ENCODE measurements at regions not wholly inside any gene's neighbourhood (a gene's known extent, or its start where the extent isn't known, plus 50 kb on each side); places are given as distances from the start of the nearest gene placed in this dataset.

DNA sequence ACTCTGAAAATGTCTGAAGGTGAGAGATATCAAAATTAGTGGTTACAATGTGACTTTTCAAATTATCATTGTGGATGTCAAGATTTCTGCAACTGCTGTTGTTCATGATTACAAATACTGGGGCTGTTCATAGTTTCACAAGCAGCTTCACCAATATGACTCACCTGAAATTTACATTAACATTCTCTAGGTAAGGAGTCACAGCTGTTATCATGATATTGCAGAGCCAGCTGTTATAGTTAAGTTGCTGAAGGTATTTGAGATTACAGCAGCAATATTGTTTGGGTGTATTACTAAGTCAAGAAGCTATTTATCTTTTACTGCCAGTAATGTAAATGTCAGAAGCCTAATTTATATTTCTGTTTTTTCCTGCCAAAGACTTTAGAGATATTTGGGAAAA, 140.0 kb downstream of the MC4R start:
- TF ChIP-seq, protein P1, sequence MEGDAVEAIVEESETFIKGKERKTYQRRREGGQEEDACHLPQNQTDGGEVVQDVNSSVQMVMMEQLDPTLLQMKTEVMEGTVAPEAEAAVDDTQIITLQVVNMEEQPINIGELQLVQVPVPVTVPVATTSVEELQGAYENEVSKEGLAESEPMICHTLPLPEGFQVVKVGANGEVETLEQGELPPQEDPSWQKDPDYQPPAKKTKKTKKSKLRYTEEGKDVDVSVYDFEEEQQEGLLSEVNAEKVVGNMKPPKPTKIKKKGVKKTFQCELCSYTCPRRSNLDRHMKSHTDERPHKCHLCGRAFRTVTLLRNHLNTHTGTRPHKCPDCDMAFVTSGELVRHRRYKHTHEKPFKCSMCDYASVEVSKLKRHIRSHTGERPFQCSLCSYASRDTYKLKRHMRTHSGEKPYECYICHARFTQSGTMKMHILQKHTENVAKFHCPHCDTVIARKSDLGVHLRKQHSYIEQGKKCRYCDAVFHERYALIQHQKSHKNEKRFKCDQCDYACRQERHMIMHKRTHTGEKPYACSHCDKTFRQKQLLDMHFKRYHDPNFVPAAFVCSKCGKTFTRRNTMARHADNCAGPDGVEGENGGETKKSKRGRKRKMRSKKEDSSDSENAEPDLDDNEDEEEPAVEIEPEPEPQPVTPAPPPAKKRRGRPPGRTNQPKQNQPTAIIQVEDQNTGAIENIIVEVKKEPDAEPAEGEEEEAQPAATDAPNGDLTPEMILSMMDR (conservative IDR thresholded peaks at IDR 0.05 in 1 of 2, IDR thresholded peaks at IDR 0.05 in 1 of 2; ENCODE audit: extremely low read depth in 1 of 2, insufficient read depth in 1 of 2, low read depth in 1 of 2, low read length in 2 of 2): no peak
- TF ChIP-seq EZH2 (IDR thresholded peaks at IDR 0.05; ENCODE audit: borderline replicate concordance, low read length): no peak

Measured in mammary epithelial cell (primary cell).